HEK293 (cell line): ENCODE measurements at regions not wholly inside any gene's neighbourhood (a gene's known extent, or its start where the extent isn't known, plus 50 kb on each side); places are given as distances from the start of the nearest gene placed in this dataset.

Experiments
- CTCF ChIA-PET: fragments of 350-600 bp; formaldehyde crosslinking; extraction: SDS; loops from one replicate; lab custom pipeline; 2021; ENCODE audit warnings: antibody characterized with exemption; lab: Yijun Ruan, JAX
- POLR2A ChIA-PET: fragments of 300-600 bp; formaldehyde crosslinking; extraction: SDS; loops from one replicate; lab custom pipeline; 2020; ENCODE audit warnings: antibody characterized with exemption, inconsistent platforms; lab: Yijun Ruan, JAX
- H3K27ac ChIP-seq: fragments of 200-500 bp; sonication (Bioruptor generic); 2 replicates; pipeline ENCODE4 v1.5.1; 2014; ENCODE audit warnings: low read depth, low read length, control low read depth, inconsistent platforms; ENCODE audit errors: extremely low read depth
- H3K36me3 ChIP-seq, 2 experiments: fragments of 200-500 bp in 1 of 2; sonication (Bioruptor generic) in 1 of 2; 1 replicate in 1 of 2; 2 replicates in 1 of 2; pipeline ENCODE4 v1.5.1; 2014 to 2017; ENCODE audit warnings: inconsistent platforms in 2 of 2, low read length in 2 of 2; ENCODE audit not compliant: control insufficient read depth in 2 of 2, insufficient read depth in 1 of 2
- H3K4me1 ChIP-seq: fragments of 200-500 bp; sonication (Bioruptor generic); 2 replicates; pipeline ENCODE4 v1.5.1; 2014; ENCODE audit warnings: mild to moderate bottlenecking, low read length, inconsistent platforms; ENCODE audit not compliant: control insufficient read depth, insufficient read depth
- H3K4me3 ChIP-seq: 2 replicates; pipeline ENCODE4 v1.5.1; 2011; ENCODE audit warnings: low read depth, mild to moderate bottlenecking, control low read depth, low read length, moderate library complexity
- H3K9me3 ChIP-seq: fragments of 200-500 bp; sonication (Bioruptor generic); 2 replicates; pipeline ENCODE4 v1.5.1; 2014; ENCODE audit warnings: low read depth, low read length, inconsistent platforms; ENCODE audit not compliant: control insufficient read depth, insufficient read depth
- GLI2 ChIP-seq: fragments of 450-650 bp; formaldehyde crosslinking; IDR thresholded peaks from 2 replicates; pipeline ENCODE4; 2017; ENCODE audit warnings: missing biosample characterization, missing genetic modification characterization, low read depth, borderline replicate concordance
- MEIS1 ChIP-seq: sonication (generic); formaldehyde crosslinking; IDR thresholded peaks from 2 replicates; pipeline ENCODE4 v1.8.1; 2022; ENCODE audit warnings: missing genetic modification reagents, mild to moderate bottlenecking, borderline replicate concordance
- SALL2 ChIP-seq: fragments of 450-650 bp; formaldehyde crosslinking; IDR thresholded peaks from 2 replicates; pipeline ENCODE4 v1.5.0; 2017; ENCODE audit warnings: missing biosample characterization, mild to moderate bottlenecking, missing genetic modification characterization, borderline replicate concordance
- ZBTB8A ChIP-seq: fragments of 450-650 bp; formaldehyde crosslinking; IDR thresholded peaks from 2 replicates; pipeline ENCODE4 v1.5.1; 2016; ENCODE audit warnings: missing biosample characterization, missing genetic modification characterization
- ZIC2 ChIP-seq: fragments of 450-650 bp; formaldehyde crosslinking; IDR thresholded peaks from 2 replicates; pipeline ENCODE4 v1.5.1; 2016; ENCODE audit warnings: missing biosample characterization, missing genetic modification characterization
- ZNF132 ChIP-seq: fragments of 450-650 bp; formaldehyde crosslinking; IDR thresholded peaks from 2 replicates; pipeline ENCODE4 v1.5.1; 2017; ENCODE audit warnings: missing biosample characterization, missing genetic modification characterization, borderline replicate concordance
- ZNF169 ChIP-seq: fragments of 450-650 bp; formaldehyde crosslinking; IDR thresholded peaks from 2 replicates; pipeline ENCODE4 v1.5.1; 2016; ENCODE audit warnings: missing biosample characterization, missing genetic modification characterization
- ZNF266 ChIP-seq: fragments of 450-650 bp; formaldehyde crosslinking; IDR thresholded peaks from 2 replicates; pipeline ENCODE4 v1.5.1; 2016; ENCODE audit warnings: missing biosample characterization, missing genetic modification characterization, low read depth
- ZNF354C ChIP-seq: fragments of 450-650 bp; formaldehyde crosslinking; IDR thresholded peaks from 2 replicates; pipeline ENCODE4 v1.5.1; 2016; ENCODE audit warnings: missing biosample characterization, missing genetic modification characterization, low read depth, borderline replicate concordance
- ZNF416 ChIP-seq: fragments of 450-650 bp; formaldehyde crosslinking; IDR thresholded peaks from 2 replicates; pipeline ENCODE4 v1.5.1; 2016; ENCODE audit warnings: missing biosample characterization, missing genetic modification characterization
- ZNF501 ChIP-seq: fragments of 450-650 bp; formaldehyde crosslinking; IDR thresholded peaks from 2 replicates; pipeline ENCODE4 v1.5.1; 2016; ENCODE audit warnings: missing biosample characterization, missing genetic modification characterization
- ZNF561 ChIP-seq: fragments of 450-650 bp; IDR thresholded peaks from 2 replicates; pipeline ENCODE4 v1.5.1; 2018; ENCODE audit warnings: missing biosample characterization, missing genetic modification characterization, borderline replicate concordance
- ZNF624 ChIP-seq: fragments of 450-650 bp; formaldehyde crosslinking; IDR thresholded peaks from 2 replicates; pipeline ENCODE4 v1.5.1; 2017; ENCODE audit warnings: missing biosample characterization, missing genetic modification characterization
- ZNF777 ChIP-seq: fragments of 450-650 bp; formaldehyde crosslinking; IDR thresholded peaks from 2 replicates; pipeline ENCODE4 v1.5.1; 2017; ENCODE audit warnings: missing biosample characterization, missing genetic modification characterization, borderline replicate concordance
- TF ChIP-seq, protein P1 (sequence below): fragments of 450-650 bp; formaldehyde crosslinking; IDR thresholded peaks from 2 replicates; pipeline ENCODE4 v1.5.1; 2016; ENCODE audit warnings: missing biosample characterization, missing genetic modification characterization, borderline replicate concordance
- TF ChIP-seq, protein P2 (sequence below): fragments of 450-650 bp; formaldehyde crosslinking; IDR thresholded peaks from 2 replicates; pipeline ENCODE4 v1.5.1; 2016; ENCODE audit warnings: missing biosample characterization, missing genetic modification characterization
- TF ChIP-seq, protein P3 (sequence below): fragments of 450-650 bp; formaldehyde crosslinking; IDR thresholded peaks from 2 replicates; pipeline ENCODE4 v1.5.1; 2016; ENCODE audit warnings: missing biosample characterization, missing genetic modification characterization
- TF ChIP-seq, protein P4 (sequence below): fragments of 450-650 bp; formaldehyde crosslinking; IDR thresholded peaks from 2 replicates; pipeline ENCODE4 v1.5.1; 2016; ENCODE audit warnings: missing biosample characterization, missing genetic modification characterization
- TF ChIP-seq, protein P5 (sequence below): fragments of 450-650 bp; formaldehyde crosslinking; IDR thresholded peaks from 2 replicates; pipeline ENCODE4 v1.5.1; 2017; ENCODE audit warnings: missing biosample characterization, missing genetic modification characterization

DNA sequence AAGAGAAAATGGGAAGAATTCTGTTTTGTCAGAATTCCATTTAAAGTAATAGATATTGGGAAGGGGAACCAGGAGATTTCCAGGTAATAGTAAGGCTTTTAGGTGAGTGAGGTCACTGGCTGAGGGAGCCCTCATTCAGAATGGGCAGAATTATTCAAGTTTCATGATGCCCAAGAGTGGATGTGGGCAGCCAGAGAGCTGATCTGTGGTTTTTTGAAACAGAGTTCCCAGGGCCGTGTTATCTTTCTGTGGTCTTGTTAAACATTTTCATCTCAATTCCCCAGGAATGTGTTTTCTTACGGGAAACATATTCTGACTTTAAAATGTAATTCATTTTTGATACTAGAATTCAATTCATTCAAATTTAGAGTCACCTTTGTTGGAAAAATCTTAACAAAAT is 182.0 kb upstream of the AADAT start:
- ChIA-PET POLR2A (no interaction called here), CTCF (interaction anchor here (0.7 to 4.0 kb wide), 3 partner anchors 12 to 222 kb away, joined by 3 to 24 read pairs (median 3); no protein-coding TSS in a partner anchor)
- Histone ChIP-seq H3K36me3 (no peaks in the 10 kb centered on the region), H3K9me3 (no peaks in the 10 kb centered on the region), H3K4me1 (no peaks in the 10 kb centered on the region), H3K4me3 (no peak overlapping the region), H3K27ac (no peak overlapping the region)
- TF ChIP-seq ZNF777, result no peak
- TF ChIP-seq ZNF169, result no peak
- TF ChIP-seq, protein P1, sequence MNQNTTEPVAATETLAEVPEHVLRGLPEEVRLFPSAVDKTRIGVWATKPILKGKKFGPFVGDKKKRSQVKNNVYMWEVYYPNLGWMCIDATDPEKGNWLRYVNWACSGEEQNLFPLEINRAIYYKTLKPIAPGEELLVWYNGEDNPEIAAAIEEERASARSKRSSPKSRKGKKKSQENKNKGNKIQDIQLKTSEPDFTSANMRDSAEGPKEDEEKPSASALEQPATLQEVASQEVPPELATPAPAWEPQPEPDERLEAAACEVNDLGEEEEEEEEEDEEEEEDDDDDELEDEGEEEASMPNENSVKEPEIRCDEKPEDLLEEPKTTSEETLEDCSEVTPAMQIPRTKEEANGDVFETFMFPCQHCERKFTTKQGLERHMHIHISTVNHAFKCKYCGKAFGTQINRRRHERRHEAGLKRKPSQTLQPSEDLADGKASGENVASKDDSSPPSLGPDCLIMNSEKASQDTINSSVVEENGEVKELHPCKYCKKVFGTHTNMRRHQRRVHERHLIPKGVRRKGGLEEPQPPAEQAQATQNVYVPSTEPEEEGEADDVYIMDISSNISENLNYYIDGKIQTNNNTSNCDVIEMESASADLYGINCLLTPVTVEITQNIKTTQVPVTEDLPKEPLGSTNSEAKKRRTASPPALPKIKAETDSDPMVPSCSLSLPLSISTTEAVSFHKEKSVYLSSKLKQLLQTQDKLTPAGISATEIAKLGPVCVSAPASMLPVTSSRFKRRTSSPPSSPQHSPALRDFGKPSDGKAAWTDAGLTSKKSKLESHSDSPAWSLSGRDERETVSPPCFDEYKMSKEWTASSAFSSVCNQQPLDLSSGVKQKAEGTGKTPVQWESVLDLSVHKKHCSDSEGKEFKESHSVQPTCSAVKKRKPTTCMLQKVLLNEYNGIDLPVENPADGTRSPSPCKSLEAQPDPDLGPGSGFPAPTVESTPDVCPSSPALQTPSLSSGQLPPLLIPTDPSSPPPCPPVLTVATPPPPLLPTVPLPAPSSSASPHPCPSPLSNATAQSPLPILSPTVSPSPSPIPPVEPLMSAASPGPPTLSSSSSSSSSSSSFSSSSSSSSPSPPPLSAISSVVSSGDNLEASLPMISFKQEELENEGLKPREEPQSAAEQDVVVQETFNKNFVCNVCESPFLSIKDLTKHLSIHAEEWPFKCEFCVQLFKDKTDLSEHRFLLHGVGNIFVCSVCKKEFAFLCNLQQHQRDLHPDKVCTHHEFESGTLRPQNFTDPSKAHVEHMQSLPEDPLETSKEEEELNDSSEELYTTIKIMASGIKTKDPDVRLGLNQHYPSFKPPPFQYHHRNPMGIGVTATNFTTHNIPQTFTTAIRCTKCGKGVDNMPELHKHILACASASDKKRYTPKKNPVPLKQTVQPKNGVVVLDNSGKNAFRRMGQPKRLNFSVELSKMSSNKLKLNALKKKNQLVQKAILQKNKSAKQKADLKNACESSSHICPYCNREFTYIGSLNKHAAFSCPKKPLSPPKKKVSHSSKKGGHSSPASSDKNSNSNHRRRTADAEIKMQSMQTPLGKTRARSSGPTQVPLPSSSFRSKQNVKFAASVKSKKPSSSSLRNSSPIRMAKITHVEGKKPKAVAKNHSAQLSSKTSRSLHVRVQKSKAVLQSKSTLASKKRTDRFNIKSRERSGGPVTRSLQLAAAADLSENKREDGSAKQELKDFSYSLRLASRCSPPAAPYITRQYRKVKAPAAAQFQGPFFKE (tag by site-specific recombination), result no peak

DNA sequence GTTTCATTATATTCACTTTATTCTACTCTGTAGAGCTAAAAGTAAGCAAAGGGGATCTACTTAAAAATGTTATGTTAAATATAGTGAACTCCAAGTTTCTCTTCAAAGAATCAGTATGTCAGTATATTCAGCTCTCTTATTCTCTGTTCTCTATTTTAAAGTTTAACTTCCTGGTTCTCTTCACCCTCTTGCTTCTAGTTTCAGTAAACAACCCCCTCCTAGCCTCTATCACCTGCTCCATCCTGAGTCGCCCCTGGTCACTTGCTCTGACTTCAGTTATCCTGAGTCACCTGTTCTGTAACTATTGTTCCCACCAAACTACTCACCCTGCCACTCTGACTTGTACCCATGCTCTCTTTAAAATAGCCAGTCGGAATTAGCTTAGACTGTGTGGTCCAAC is 180.9 kb upstream of the AADAT start:
- TF ChIP-seq ZIC2 (tag by site-specific recombination) (no peak), ZNF624 (no peak), ZNF354C (no peak), ZNF132 (tag by site-specific recombination) (no peak), ZNF266 (no peak), ZNF561 (tag by site-specific recombination) (no peak), ZNF501 (tag by site-specific recombination) (no peak), SALL2 (no peak), MEIS1 (CRISPR knock-in tag) (no peak), ZBTB8A (tag by site-specific recombination) (no peak), GLI2 (tag by site-specific recombination) (no peak), ZNF416 (tag by site-specific recombination) (no peak)
- TF ChIP-seq, protein P2, sequence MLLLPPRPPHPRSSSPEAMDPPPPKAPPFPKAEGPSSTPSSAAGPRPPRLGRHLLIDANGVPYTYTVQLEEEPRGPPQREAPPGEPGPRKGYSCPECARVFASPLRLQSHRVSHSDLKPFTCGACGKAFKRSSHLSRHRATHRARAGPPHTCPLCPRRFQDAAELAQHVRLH (tag by site-specific recombination), result no peak
- TF ChIP-seq, protein P3, sequence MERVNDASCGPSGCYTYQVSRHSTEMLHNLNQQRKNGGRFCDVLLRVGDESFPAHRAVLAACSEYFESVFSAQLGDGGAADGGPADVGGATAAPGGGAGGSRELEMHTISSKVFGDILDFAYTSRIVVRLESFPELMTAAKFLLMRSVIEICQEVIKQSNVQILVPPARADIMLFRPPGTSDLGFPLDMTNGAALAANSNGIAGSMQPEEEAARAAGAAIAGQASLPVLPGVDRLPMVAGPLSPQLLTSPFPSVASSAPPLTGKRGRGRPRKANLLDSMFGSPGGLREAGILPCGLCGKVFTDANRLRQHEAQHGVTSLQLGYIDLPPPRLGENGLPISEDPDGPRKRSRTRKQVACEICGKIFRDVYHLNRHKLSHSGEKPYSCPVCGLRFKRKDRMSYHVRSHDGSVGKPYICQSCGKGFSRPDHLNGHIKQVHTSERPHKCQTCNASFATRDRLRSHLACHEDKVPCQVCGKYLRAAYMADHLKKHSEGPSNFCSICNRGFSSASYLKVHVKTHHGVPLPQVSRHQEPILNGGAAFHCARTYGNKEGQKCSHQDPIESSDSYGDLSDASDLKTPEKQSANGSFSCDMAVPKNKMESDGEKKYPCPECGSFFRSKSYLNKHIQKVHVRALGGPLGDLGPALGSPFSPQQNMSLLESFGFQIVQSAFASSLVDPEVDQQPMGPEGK, result no peak
- TF ChIP-seq, protein P4, sequence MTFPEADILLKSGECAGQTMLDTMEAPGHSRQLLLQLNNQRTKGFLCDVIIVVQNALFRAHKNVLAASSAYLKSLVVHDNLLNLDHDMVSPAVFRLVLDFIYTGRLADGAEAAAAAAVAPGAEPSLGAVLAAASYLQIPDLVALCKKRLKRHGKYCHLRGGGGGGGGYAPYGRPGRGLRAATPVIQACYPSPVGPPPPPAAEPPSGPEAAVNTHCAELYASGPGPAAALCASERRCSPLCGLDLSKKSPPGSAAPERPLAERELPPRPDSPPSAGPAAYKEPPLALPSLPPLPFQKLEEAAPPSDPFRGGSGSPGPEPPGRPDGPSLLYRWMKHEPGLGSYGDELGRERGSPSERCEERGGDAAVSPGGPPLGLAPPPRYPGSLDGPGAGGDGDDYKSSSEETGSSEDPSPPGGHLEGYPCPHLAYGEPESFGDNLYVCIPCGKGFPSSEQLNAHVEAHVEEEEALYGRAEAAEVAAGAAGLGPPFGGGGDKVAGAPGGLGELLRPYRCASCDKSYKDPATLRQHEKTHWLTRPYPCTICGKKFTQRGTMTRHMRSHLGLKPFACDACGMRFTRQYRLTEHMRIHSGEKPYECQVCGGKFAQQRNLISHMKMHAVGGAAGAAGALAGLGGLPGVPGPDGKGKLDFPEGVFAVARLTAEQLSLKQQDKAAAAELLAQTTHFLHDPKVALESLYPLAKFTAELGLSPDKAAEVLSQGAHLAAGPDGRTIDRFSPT, result no peak
- TF ChIP-seq, protein P5, sequence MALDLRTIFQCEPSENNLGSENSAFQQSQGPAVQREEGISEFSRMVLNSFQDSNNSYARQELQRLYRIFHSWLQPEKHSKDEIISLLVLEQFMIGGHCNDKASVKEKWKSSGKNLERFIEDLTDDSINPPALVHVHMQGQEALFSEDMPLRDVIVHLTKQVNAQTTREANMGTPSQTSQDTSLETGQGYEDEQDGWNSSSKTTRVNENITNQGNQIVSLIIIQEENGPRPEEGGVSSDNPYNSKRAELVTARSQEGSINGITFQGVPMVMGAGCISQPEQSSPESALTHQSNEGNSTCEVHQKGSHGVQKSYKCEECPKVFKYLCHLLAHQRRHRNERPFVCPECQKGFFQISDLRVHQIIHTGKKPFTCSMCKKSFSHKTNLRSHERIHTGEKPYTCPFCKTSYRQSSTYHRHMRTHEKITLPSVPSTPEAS (tag by site-specific recombination), result no peak
- ChIA-PET CTCF (interaction anchor here (4.0 kb wide), 1 partner anchor 11 kb away, joined by 24 read pairs; no protein-coding TSS in a partner anchor), POLR2A (no interaction called here)
- Histone ChIP-seq H3K27ac (no peak overlapping the region), H3K36me3 (no peaks in the 10 kb centered on the region), H3K4me1 (no peaks in the 10 kb centered on the region), H3K9me3 (no peaks in the 10 kb centered on the region), H3K4me3 (no peak overlapping the region)
